ENCODE measurements at regions not wholly inside any gene's neighbourhood (a gene's known extent, or its start where the extent isn't known, plus 50 kb on each side); places are given as distances from the start of the nearest gene placed in this dataset.

DNA sequence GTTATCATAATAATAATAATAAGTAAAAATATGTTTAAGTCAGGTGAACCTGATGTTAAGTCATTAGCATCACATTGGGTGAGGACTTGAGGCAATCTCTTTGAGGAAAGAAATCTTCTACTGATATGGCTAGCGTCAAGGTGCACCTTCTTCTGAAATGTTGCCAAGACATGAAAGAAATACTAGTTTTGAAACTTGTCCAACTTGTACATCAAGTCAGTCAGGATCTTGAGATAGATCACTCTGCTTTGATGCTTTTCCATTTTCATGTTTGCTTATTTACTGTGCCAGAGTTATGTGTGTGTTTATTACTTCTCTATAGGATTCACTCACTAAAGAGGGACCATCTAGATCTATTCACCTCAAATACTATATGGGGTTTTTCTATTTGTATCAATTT, 90.0 kb upstream of the USP15 start:
- no peak for TF ChIP-seq POLR2AphosphoS5 (IDR thresholded peaks at IDR 0.05; ENCODE audit: low read depth, low read length)
- no peak for TF ChIP-seq POLR2A (IDR thresholded peaks at IDR 0.05; ENCODE audit: low read depth, low read length)
- no peak for TF ChIP-seq TAF1 (IDR thresholded peaks at IDR 0.05; ENCODE audit: low read depth, low read length)
- TF ChIP-seq SPI1 (IDR thresholded peaks at IDR 0.05; ENCODE audit: low read depth, low read length): no peak
